Caki2 (cell line): ENCODE measurements at regions not wholly inside any gene's neighbourhood (a gene's known extent, or its start where the extent isn't known, plus 50 kb on each side); places are given as distances from the start of the nearest gene placed in this dataset.
"Not testable (repeated sequence)": the region's sequence is repeated elsewhere in the genome, so short reads cannot be mapped to it uniquely, and the experiment has no call there.

Experiments
- DNase-seq: peaks from one replicate; pipeline ENCODE4 v3.0.0-alpha.2; 2015; ENCODE audit warnings: low read depth
- in situ Hi-C: cut with HindIII; loops from 2 replicates; pipeline ENCODE4 v1.10.0; 2016; ENCODE audit warnings: low sequenced_read_pairs, low pct_unique_long_range_greater_than_20kb, mixed read lengths

DNA sequence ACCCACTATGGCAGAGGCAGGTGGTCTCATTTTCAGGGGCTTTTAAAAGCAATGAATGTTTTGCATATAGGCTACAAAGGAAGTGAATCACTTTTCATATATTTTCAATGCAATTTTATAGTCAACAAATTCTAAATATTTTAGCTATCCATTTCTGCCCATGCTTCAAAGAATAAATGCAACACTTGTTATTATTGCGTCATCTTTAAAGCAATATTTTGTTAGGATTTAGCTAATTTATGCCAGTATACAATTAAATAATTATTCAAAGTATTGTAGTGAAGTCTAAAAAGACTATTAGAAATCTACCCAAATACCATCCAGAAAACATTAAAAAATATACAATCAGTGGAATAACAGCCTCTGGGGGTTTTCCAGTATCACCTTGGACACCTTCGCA lies 509.1 kb upstream of the SPANXN1 start:
- in situ Hi-C loops, result no loop called here
- DNase-seq, result no peak

DNA sequence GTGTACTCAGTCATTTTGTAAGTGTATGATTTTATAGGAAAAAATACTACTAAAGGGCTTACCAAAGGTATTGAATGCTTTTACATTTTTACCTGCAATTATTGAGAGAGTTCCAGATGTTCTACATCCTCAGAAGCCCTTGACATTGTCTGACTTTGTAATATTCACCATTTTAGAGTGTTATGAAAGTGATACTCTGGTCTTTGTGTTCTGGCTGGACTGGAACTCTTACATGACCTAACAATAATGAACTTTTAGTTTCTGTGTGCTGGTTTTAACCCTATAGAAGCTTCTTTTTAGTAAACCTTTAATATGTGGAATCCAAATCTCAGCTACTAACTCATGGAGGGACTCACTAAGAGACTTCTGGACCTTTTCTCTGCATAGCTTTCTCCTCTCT lies 478.8 kb upstream of the SPANXN1 start:
- no peak for DNase-seq
- in situ Hi-C loops, result no loop called here

DNA sequence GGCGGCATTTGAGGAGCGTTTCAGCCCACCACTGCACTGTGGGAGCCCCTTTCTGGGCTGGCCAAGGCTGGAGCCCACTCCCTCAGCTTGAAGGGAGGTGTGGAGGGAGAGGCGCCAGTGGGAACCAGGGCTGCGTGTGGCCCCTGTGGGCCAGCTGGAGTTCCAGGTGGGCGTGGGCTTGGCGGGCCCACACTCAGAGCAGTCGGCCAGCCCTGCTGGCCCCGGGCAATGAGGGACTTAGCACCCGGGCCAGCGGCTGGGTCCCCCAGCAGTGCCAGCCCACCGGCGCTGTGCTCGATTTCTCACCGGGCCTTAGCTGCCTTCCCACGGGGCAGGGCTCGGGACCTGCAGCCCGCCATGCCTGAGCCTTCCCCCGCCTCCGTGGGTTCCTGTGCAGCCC lies 463.8 kb upstream of the SPANXN1 start:
- DNase-seq, in situ Hi-C loops: not testable (repeated sequence)

DNA sequence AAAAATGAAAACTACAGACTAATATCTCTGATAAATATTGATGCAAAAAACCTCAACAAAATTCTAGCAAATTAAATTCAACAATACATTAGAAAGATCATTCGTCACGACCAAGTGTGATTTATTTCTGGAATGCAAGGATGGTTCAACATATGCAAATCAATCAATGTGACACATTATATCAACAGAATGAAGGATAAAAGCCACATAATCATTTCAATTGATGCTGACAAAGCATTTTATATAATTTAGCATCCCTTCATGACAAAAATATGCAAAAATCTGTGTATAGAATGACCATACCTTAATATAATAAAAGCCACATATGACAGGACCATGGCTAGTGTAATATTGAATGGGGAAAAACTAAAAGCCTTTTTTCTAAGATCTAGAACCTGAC lies 457.2 kb upstream of the SPANXN1 start:
- in situ Hi-C loops, result no loop called here
- no peak for DNase-seq

DNA sequence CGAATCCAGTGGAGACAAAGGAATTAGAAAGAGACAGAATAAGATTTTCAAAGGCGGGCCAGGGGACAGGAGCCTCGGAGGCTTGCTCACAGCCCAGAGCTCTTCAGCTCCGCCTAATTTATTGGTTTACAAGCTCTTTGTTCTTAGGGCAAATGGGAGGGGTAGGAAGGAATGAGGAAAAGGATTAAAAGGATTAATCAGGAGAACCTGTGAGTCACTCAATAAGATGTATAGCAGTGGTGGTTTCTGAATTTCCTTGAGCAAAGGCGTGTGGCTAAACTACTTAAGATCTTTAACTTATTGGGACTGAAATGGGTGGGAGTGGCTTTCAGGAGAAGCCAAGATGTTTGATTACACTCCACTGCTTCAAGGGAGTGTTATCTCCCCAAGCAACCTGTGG lies 456.0 kb upstream of the SPANXN1 start:
- no peak for DNase-seq
- in situ Hi-C loops, result no loop called here

DNA sequence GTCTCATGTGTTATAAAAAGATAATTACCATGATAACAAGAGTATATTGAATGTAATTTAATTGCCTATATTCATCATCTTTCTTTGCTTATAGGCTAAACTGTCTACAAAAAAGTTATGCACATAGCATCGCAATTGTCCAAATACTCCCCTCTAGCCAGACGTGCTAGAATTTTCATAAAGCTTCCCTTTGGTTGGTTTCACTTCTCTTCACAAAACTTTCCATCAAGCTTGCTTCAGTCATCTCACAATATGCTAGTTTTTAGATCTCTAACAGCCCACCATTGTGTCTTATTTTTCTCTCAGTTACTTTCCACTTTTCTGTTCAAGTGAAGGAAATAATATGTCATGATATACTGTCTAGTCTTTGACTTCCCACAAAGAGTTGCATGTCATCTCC lies 448.3 kb upstream of the SPANXN1 start:
- DNase-seq, result no peak
- in situ Hi-C loops, result no loop called here

DNA sequence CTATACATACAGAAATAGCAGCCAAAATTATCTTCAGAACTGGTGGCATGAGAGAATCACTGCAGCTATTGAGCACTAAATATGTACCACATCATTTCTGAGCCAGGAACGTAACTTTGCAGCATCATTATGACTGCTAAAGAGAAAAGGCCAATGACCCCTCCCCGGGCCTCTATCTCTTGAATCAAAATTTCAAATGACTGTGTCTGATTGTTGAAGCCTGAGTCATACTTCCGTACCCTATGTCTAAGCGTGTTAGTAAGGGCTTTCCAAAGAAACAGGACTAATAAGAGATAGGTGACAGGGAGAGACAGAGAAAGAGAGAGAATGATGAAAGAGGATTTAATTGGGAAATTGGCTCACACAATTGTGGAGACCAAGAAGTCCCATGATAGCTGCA lies 445.5 kb upstream of the SPANXN1 start:
- DNase-seq, result peak; percentile 20
- in situ Hi-C loops, result no loop called here

DNA sequence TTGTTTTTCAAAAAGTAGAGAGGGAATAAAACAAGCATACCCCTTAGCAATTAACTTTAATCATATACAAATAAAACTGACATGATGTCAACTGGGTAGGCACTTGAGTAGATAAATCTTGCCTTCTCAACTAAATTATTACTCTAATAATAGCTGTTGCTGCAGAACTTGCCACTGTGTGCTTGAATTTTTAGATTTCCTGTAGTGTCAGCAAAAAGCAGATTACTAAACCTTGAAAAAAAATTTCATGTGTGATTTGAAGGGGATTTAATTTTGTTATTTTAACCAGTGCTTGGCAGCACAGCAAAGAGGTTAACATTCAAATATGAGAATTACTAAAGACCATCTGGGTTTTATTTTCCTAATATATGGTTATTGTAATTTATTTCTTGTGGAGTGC lies 438.3 kb upstream of the SPANXN1 start:
- in situ Hi-C loops, result no loop called here
- DNase-seq, result no peak

DNA sequence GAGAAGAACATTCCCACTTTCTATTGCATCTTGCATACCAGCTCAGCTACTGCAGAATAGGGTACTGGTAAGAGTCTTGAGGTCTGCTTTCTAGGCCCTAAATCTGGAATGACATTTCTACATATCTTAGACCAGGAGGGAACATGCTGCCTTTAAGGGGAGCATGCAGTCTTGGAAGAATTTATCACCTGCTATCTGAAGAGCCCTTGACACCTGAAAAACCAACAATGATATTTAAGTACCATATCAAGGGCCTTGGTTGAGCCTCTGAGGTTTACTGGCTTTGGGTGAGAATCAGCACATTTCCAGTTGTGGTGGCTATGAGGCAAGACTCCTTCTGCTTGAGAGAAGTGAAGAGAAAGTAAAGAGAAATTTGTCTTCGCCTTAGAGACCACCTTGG lies 436.8 kb upstream of the SPANXN1 start:
- in situ Hi-C loops, result no loop called here

DNA sequence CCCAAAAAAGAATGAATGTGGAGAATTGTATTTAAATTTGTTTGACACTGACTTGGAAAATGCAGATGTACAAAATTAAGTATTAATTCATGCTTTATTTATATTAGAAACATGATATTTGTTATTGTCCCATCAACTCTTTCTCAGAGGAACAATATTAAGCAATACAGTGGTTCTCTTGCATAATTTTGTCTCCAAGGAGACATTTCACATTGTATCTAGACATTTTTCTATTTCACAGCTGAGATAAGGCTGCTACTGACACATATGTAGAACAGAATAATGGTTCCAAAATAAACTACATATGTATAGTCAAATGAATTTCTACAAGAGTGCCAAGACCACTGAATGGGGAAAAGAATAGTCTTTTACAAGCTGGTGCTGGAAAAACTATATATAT lies 427.9 kb upstream of the SPANXN1 start:
- in situ Hi-C loops, result no loop called here
- no peak for DNase-seq

More for the DNA sequence above, 436.8 kb upstream of the SPANXN1 start:
- DNase-seq, result no peak

DNA sequence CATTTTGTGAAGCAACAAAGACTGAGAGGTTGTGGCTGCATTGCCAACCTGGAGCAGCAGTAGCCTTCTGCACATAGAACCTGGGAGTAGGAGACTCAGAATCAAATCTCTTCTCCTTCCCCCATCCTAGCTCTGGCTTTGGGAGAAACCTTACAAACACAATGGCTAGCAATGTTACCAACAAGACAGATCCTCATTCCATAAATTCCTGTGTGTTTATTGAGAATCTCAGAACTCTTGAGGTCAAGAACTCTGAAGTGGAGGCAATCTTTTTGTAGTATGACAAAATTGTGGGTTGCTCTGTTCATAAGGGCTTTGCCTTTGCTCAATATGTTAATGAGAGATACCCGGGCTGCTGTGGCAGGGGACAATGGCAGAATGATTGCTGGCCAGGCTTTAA lies 406.7 kb upstream of the SPANXN1 start:
- in situ Hi-C loops, result no loop called here
- DNase-seq, result no peak

DNA sequence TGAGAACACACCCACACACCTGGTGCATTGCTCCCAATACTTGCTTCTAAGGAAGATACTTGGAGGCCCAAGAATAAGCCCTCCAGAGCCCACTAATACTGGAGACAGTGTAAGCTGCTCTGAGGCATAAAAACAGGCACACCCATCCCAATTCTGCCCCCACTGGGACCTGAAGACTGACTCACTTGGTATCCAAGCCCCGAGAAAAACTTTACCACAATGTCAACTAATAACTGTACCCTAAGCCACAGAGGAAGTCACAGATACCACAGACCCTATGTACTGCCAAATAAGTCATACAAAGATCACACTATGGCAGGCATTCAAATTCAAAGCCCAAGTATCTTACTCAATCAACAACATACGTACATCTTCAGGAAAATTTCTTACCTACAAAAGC lies 398.2 kb upstream of the SPANXN1 start:
- in situ Hi-C loops, result no loop called here
- DNase-seq, result no peak

DNA sequence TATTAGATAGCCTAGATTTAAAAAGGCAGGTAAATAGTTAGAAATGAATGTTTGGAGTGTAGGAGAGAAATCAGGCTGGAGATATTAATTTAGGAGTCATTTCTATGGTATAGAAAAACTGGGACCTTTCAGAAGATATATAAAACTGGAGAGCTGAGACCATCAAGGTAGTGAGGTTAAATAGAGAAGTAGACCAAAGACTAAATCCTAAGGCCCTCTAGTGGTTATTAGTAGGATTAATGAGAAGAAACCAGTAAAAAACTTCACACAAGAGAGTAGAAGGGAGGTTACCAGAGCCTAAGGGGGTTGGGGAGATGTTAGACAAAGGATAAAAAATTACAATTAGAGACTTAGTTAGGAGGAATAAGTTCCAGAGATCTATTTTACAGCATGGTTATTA lies 351.0 kb upstream of the SPANXN1 start:
- DNase-seq, result peak; percentile 0
- in situ Hi-C loops, result no loop called here

DNA sequence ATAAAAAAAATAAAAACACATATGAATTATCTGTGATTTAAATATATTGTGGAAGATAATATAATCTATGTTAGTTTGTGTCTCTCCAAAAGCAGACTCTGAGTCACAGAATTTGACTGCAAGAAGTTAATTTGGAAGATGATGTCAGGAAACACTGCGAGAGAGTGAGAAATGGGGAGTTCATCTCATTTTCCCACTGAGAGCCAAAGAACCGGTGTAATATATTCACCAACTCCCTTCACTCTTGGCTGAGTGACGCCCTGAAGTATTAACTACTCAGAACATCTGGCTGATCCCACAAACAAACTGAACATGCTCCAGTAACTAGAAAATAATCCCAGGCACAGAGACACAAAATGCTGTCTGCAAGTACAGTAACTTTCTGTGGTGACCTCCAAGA lies 345.8 kb upstream of the SPANXN1 start:
- in situ Hi-C loops, result no loop called here
- no peak for DNase-seq

DNA sequence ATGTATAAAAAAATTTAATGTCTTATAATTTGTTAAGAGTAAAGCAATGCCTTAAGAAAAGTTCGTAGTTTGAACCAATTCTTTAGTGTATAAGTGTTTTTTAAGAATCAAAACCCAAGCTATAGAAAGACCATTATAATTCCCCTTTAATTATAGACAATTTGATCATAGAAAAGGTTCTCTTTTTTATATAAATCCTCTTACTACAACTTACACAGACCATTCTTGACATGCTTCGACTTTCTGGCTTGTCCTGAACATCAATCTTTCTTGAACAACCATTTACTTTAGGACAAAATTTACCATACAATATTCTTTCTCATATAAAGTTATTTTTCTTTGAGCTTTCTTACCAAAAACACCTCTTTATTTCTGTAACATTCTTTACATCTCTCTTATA lies 330.5 kb upstream of the SPANXN1 start:
- in situ Hi-C loops, result no loop called here

DNA sequence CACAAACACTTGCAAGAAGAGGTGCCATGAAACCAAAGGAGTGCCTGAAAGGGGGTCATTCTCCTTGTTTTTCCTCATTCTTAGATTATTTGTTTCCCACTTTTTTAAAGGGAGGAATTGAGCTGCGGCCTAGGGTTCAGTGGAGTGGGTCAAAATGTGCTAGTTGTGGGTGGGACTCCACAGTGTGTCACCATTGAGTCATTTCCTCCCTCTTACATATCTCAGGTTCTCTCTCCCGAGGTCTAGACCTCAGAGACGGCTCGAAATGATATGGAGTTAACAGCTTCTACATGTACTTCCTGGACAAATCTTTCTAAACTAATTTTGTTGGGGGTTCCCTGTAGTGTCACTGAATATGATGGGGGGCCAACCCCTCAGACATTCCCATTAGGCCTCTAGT lies 328.4 kb upstream of the SPANXN1 start:
- no peak for DNase-seq
- in situ Hi-C loops, result no loop called here

More for the DNA sequence above, 330.5 kb upstream of the SPANXN1 start:
- no peak for DNase-seq

DNA sequence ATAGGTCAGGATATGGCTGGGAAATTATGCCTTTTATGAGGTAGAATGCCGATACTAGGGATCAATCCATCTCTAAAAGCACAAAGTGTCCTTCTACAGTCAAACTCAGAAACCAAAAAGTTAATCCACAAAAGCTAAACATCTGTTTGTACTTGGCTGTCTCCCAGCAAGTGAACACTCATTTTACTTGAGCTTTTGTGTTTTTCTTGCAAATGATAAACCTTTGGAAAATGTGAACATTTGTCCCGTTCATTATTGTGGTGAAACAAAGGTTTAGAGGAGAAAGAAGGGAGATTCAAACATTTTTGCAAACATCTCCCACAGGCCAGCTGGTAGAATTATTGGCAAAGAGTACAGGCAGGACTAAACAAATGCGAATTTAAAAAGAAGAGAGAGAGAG lies 300.6 kb upstream of the SPANXN1 start:
- no peak for DNase-seq
- in situ Hi-C loops, result no loop called here
